OCI-LY1 (cell line): ENCODE measurements at regions not wholly inside any gene's neighbourhood (a gene's known extent, or its start where the extent isn't known, plus 50 kb on each side); places are given as distances from the start of the nearest gene placed in this dataset.

Experiments used
- H2AFZ ChIP-seq: fragments of 200-600 bp; sonication (generic), shearing (Covaris generic); 2 replicates; pipeline ENCODE4 v1.6.0; 2014; ENCODE audit warnings: antibody characterized with exemption, mild to moderate bottlenecking, low read length
- H3F3A ChIP-seq: fragments of 200-600 bp; sonication (generic), shearing (Covaris generic); 2 replicates; pipeline ENCODE4 v1.6.0; 2014; ENCODE audit warnings: mild to moderate bottlenecking, antibody characterized with exemption, low read length, moderate library complexity; ENCODE audit not compliant: insufficient read depth
- H3K27ac ChIP-seq: fragments of 200-600 bp; sonication (generic); 2 replicates; pipeline ENCODE4 v1.5.1; 2014; ENCODE audit warnings: low read length, mixed run types, mild to moderate bottlenecking, low read depth; ENCODE audit not compliant: poor library complexity, severe bottlenecking
- H3K27me3 ChIP-seq: fragments of 200-600 bp; sonication (generic); 2 replicates; pipeline ENCODE4 v1.6.0; 2014; ENCODE audit warnings: antibody characterized with exemption, mild to moderate bottlenecking, low read length, moderate library complexity; ENCODE audit not compliant: insufficient read depth
- H3K36me3 ChIP-seq: fragments of 200-600 bp; sonication (generic); 2 replicates; pipeline ENCODE4 v1.6.1; 2014; ENCODE audit warnings: mild to moderate bottlenecking, antibody characterized with exemption, low read length, moderate library complexity, mixed read lengths; ENCODE audit not compliant: insufficient read depth
- H3K4me1 ChIP-seq: fragments of 200-600 bp; sonication (generic); 2 replicates; pipeline ENCODE4 v1.5.1; 2014; ENCODE audit warnings: mild to moderate bottlenecking, low read length, moderate library complexity; ENCODE audit not compliant: insufficient read depth, severe bottlenecking
- H3K4me2 ChIP-seq: fragments of 200-600 bp; sonication (generic), shearing (Covaris generic); 2 replicates; pipeline ENCODE4 v1.6.1; 2014; ENCODE audit warnings: low read length
- H3K4me3 ChIP-seq: fragments of 200-600 bp; sonication (generic); 2 replicates; pipeline ENCODE4 v1.5.1; 2014; ENCODE audit warnings: low read length, low read depth, mild to moderate bottlenecking, mixed read lengths; ENCODE audit not compliant: poor library complexity, severe bottlenecking
- H3K79me2 ChIP-seq: fragments of 200-600 bp; shearing (Covaris generic); 2 replicates; pipeline ENCODE4 v1.6.1; 2016; ENCODE audit warnings: mixed run types, low read length, mixed read lengths; ENCODE audit not compliant: insufficient read depth
- H3K9ac ChIP-seq: fragments of 200-600 bp; sonication (generic), shearing (Covaris generic); 2 replicates; pipeline ENCODE4 v1.6.1; 2014; ENCODE audit warnings: mild to moderate bottlenecking, low read length, mixed read lengths
- H3K9me2 ChIP-seq: fragments of 200-600 bp; sonication (generic), shearing (Covaris generic); 2 replicates; pipeline ENCODE4 v1.6.1; 2014; ENCODE audit warnings: low read depth, mild to moderate bottlenecking, low read length, mixed read lengths
- H3K9me3 ChIP-seq: fragments of 200-600 bp; shearing (Covaris generic); 2 replicates; pipeline ENCODE4 v1.6.1; 2014; ENCODE audit warnings: low read length, mixed read lengths
- H4K20me1 ChIP-seq: fragments of 200-600 bp; sonication (generic), shearing (Covaris generic); 2 replicates; pipeline ENCODE4 v1.6.0; 2016; ENCODE audit warnings: mild to moderate bottlenecking, low read length; ENCODE audit not compliant: insufficient read depth
- CTCF ChIP-seq: fragments of 200-600 bp; sonication (generic), shearing (Covaris generic); IDR thresholded peaks from 2 replicates; pipeline ENCODE4 v1.5.1; 2017; ENCODE audit warnings: mild to moderate bottlenecking, antibody characterized with exemption, low read length, moderate library complexity, mixed read lengths
- EZH2 ChIP-seq: fragments of 200-600 bp; sonication (generic), shearing (Covaris generic); IDR thresholded peaks from 2 replicates; pipeline ENCODE4 v1.8.0; 2017; ENCODE audit warnings: borderline replicate concordance, mixed run types, mild to moderate bottlenecking, antibody characterized with exemption, low read length, moderate library complexity, mixed read lengths

DNA sequence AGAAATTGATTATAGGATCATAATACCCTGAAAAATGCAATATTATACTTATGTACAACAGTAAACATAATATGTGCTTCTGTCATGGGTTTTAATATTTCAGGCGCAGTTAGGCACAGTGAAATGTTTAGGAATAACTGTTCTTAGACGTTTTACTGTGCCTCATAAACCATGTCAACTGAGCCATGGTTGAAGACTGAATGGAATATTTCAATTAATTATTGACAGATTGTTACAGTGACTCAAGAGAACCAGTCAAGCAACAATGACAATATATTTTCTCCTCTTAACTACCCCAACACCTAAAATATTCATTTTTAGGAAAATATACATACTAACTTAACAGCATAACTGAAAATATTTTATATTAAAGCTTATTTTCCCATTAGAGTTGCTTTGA is 852.7 kb upstream of the FRG1 start:
- Histone ChIP-seq H3K27me3 (no peaks in the 10 kb centered on the region), H4K20me1 (no peaks in the 10 kb centered on the region), H3K4me1 (peaks cover 49% of the 10 kb centered on the region), H3K4me3 (no peak overlapping the region), H3K36me3 (no peaks in the 10 kb centered on the region), H3F3A (no peaks in the 10 kb centered on the region; the same call in 1 of the 2 replicates), H3K79me2 (no peaks in the 10 kb centered on the region), H3K4me2 (no peak overlapping the region), H2AFZ (no peak overlapping the region), H3K9me3 (no peaks in the 10 kb centered on the region), H3K9me2 (no peaks in the 10 kb centered on the region), H3K9ac (no peak overlapping the region), H3K27ac (no peak overlapping the region)
- TF ChIP-seq CTCF (no peak), EZH2 (no peak)

- Histone ChIP-seq H3K4me3 (no peak overlapping the region), H3K4me2 (no peak overlapping the region), H3K79me2 (no peaks in the 10 kb centered on the region), H3K36me3 (no peaks in the 10 kb centered on the region), H4K20me1 (no peaks in the 10 kb centered on the region), H3K4me1 (peaks cover 50% of the 10 kb centered on the region), H3K27ac (peak overlapping the region; percentile 45), H3K9me2 (no peaks in the 10 kb centered on the region), H3K27me3 (no peaks in the 10 kb centered on the region), H3F3A (no peaks in the 10 kb centered on the region; the same call in 1 of the 2 replicates), H2AFZ (no peak overlapping the region), H3K9me3 (no peaks in the 10 kb centered on the region), H3K9ac (no peak overlapping the region)
- TF ChIP-seq EZH2 (no peak), CTCF (no peak)
These were observed 851.9 kb upstream of the FRG1 start for GRCh38 chr4:189088780-189089179.

GRCh38 chr4:189090174-189090814 is 850.4 kb upstream of the FRG1 start:
- no peak for TF ChIP-seq EZH2
- TF ChIP-seq CTCF, result peak; percentile 43; the same call in 1 of the 2 replicates
- Histone ChIP-seq H4K20me1 (no peaks in the 10 kb centered on the region), H3K4me1 (peaks cover 46% of the 10 kb centered on the region), H3K9me2 (no peaks in the 10 kb centered on the region), H3K27me3 (no peaks in the 10 kb centered on the region), H3K4me3 (no peak overlapping the region), H3K9ac (no peak overlapping the region), H3F3A (no peaks in the 10 kb centered on the region; the same call in 1 of the 2 replicates), H3K36me3 (no peaks in the 10 kb centered on the region), H3K27ac (no peak overlapping the region), H2AFZ (no peak overlapping the region), H3K9me3 (no peaks in the 10 kb centered on the region), H3K4me2 (no peak overlapping the region), H3K79me2 (no peaks in the 10 kb centered on the region)
